ENCODE measurements at regions not wholly inside any gene's neighbourhood (a gene's known extent, or its start where the extent isn't known, plus 50 kb on each side); places are given as distances from the start of the nearest gene placed in this dataset.

DNA sequence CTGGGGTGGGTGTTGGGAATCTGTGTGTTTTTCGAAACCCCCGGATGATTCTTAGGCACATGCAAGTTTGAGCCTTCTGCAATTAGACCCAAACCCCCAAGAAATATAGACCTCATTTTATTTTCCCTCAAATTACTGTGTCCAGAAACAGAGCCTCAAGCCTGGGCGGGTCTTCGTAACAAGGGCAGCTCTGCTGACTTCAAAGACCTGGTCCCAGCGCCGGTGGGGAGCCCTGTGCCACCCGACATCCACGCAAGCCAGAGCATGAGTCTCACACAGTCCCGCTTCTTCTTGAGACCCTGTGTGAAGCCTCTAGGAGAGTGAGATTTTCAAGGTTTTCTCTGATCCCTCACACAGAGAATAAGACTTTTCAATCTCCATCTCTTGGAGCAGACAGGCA is 397.3 kb downstream of the RPS6KC1 start:
- intact Hi-C loops (cut with DNase I, micrococcal nuclease): no loop called here
- TF ChIP-seq, protein P1, sequence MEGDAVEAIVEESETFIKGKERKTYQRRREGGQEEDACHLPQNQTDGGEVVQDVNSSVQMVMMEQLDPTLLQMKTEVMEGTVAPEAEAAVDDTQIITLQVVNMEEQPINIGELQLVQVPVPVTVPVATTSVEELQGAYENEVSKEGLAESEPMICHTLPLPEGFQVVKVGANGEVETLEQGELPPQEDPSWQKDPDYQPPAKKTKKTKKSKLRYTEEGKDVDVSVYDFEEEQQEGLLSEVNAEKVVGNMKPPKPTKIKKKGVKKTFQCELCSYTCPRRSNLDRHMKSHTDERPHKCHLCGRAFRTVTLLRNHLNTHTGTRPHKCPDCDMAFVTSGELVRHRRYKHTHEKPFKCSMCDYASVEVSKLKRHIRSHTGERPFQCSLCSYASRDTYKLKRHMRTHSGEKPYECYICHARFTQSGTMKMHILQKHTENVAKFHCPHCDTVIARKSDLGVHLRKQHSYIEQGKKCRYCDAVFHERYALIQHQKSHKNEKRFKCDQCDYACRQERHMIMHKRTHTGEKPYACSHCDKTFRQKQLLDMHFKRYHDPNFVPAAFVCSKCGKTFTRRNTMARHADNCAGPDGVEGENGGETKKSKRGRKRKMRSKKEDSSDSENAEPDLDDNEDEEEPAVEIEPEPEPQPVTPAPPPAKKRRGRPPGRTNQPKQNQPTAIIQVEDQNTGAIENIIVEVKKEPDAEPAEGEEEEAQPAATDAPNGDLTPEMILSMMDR (IDR thresholded peaks at IDR 0.05): no peak
- Histone ChIP-seq H3K9me3 (ENCODE audit: control insufficient read depth in 1 of 2, insufficient read depth in 1 of 2, low read length in 2 of 2) (no peaks in the 10 kb centered on the region), H3K27me3 (ENCODE audit: control insufficient read depth in 1 of 2, insufficient read depth in 2 of 2, low read length in 2 of 2) (no peaks in the 10 kb centered on the region), H3K36me3 (ENCODE audit: insufficient read depth, low read length) (no peaks in the 10 kb centered on the region), H3K4me3 (ENCODE audit: low read length) (no peak overlapping the region), H3K27ac (ENCODE audit: low read depth in 1 of 2, low read length in 2 of 2) (no peak overlapping the region), H3K4me1 (ENCODE audit: insufficient read depth, low read length) (no peaks in the 10 kb centered on the region)
- H3K4me1 Mint-ChIP-seq (ENCODE audit: low read depth): no peaks in the 10 kb centered on the region
- H3K4me3 Mint-ChIP-seq: no peak overlapping the region
- ChIA-PET POLR2A (interaction anchor here (0.6 kb wide), 1 partner anchor 27 kb away, joined by 3 read pairs; no protein-coding TSS in a partner anchor), CTCF (no interaction called here)
- H3K27ac Mint-ChIP-seq: no peak overlapping the region
- no peaks in the 10 kb centered on the region for H3K9me3 Mint-ChIP-seq
- ATAC-seq (ENCODE audit: poor library complexity): no peak
- no peaks in the 10 kb centered on the region for H3K36me3 Mint-ChIP-seq (ENCODE audit: low read depth)
- no peak for DNase-seq
- peaks cover 14% of the 10 kb centered on the region for H3K27me3 Mint-ChIP-seq

DNA sequence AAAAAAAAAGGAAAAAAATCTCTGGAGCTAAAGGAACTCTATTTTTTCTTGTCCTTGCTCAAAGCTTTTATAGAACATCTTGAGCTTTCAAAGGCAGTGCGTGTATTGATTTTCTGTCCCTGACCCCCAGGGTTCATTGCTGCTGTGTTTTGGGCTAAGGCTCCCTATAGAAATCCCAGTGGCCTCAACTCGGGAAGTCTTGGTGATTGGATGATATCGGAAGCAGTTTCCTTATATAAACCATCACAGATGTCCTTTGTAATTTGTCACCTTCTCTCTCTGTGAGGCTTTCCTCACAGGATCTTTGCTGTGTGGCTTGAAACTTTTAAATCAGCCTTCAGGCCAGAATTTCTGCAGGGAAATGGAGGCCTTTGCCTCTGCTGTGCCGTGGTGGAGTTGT is 397.7 kb downstream of the RPS6KC1 start:
- Mint-ChIP-seq H3K4me1 (ENCODE audit: low read depth) (no peaks in the 10 kb centered on the region), H3K4me3 (no peak overlapping the region), H3K27me3 (peaks cover 12% of the 10 kb centered on the region), H3K9me3 (no peaks in the 10 kb centered on the region), H3K27ac (no peak overlapping the region), H3K36me3 (ENCODE audit: low read depth) (no peaks in the 10 kb centered on the region)
- Histone ChIP-seq H3K36me3 (ENCODE audit: insufficient read depth, low read length) (no peaks in the 10 kb centered on the region), H3K4me1 (ENCODE audit: insufficient read depth, low read length) (no peaks in the 10 kb centered on the region), H3K9me3 (ENCODE audit: control insufficient read depth in 1 of 2, insufficient read depth in 1 of 2, low read length in 2 of 2) (no peaks in the 10 kb centered on the region), H3K27ac (ENCODE audit: low read depth in 1 of 2, low read length in 2 of 2) (no peak overlapping the region), H3K4me3 (ENCODE audit: low read length) (no peak overlapping the region), H3K27me3 (ENCODE audit: control insufficient read depth in 1 of 2, insufficient read depth in 2 of 2, low read length in 2 of 2) (no peaks in the 10 kb centered on the region)
- ChIA-PET POLR2A (interaction anchor here (0.6 kb wide), 1 partner anchor 27 kb away, joined by 3 read pairs; no protein-coding TSS in a partner anchor), CTCF (no interaction called here)
- ATAC-seq (ENCODE audit: poor library complexity) (no peak), DNase-seq (no peak)
- TF ChIP-seq, protein P1 (IDR thresholded peaks at IDR 0.05): no peak
- intact Hi-C loops (cut with DNase I, micrococcal nuclease): no loop called here

DNA sequence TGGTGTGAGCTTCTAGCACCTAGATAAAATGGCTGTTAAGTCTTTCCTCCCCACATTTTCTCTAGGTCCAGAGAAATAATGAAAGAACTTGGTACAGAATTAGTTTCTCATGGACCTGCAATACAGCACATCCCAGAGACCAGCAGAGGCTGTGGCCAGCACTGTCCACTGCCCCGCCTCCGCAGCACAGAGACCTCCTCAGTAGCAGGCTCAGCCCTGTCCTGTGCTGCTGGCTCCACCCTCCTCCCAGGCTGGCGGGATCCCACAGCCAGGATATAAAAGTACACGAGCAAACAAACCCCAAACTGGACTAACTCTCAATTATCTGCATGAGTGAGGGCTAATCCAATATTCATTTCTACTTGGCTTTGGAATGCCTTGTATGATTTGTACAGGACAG is 401.5 kb downstream of the RPS6KC1 start:
- Histone ChIP-seq H3K27ac (ENCODE audit: low read depth in 1 of 2, low read length in 2 of 2) (no peak overlapping the region), H3K9me3 (ENCODE audit: control insufficient read depth in 1 of 2, insufficient read depth in 1 of 2, low read length in 2 of 2) (no peaks in the 10 kb centered on the region), H3K4me1 (ENCODE audit: insufficient read depth, low read length) (no peaks in the 10 kb centered on the region), H3K4me3 (ENCODE audit: low read length) (no peak overlapping the region), H3K27me3 (ENCODE audit: control insufficient read depth in 1 of 2, insufficient read depth in 2 of 2, low read length in 2 of 2) (no peaks in the 10 kb centered on the region), H3K36me3 (ENCODE audit: insufficient read depth, low read length) (no peaks in the 10 kb centered on the region)
- Mint-ChIP-seq H3K36me3 (ENCODE audit: low read depth) (no peaks in the 10 kb centered on the region), H3K4me3 (no peak overlapping the region), H3K27me3 (peaks cover 5% of the 10 kb centered on the region), H3K4me1 (ENCODE audit: low read depth) (no peaks in the 10 kb centered on the region), H3K27ac (no peak overlapping the region), H3K9me3 (no peaks in the 10 kb centered on the region)
- ChIA-PET POLR2A (no interaction called here), CTCF (no interaction called here)
- TF ChIP-seq, protein P1 (IDR thresholded peaks at IDR 0.05): no peak
- intact Hi-C loops (cut with DNase I, micrococcal nuclease): no loop called here
- ATAC-seq (ENCODE audit: poor library complexity) (no peak), DNase-seq (no peak)

All from CD4-positive, alpha-beta T cell (primary cell).